K562 (cell line): ENCODE measurements at regions not wholly inside any gene's neighbourhood (a gene's known extent, or its start where the extent isn't known, plus 50 kb on each side); places are given as distances from the start of the nearest gene placed in this dataset.

Source experiments
- ATAC-seq: fragments of 200-7000 bp; cut with Tn5 transposase; 3 replicates; pipeline ENCODE4 v1.9.1; 2020; ENCODE audit warnings: moderate library complexity
- BruUV-seq: library from RNA; stranded (reverse); fragments of 400-500 nt; replicated peaks from 2 replicates; lab custom pipeline; 2021; lab: Mats Ljungman, UMichigan
- CTCF ChIA-PET: fragments of 300-600 bp; formaldehyde crosslinking; extraction: SDS; loops from one replicate; lab custom pipeline; 2021; ENCODE audit warnings: low intra/inter-chr PET ratio; lab: Yijun Ruan, JAX
- POLR2A ChIA-PET: fragments of 300-600, 350-650 bp; sonication (Branson Sonifier 250); formaldehyde crosslinking; extraction: SDS; loops from one replicate; lab custom pipeline; 2021; ENCODE audit warnings: antibody characterized with exemption, inconsistent platforms; lab: Yijun Ruan, JAX
- DNase-seq, 4 experiments: peaks; one replicate each; pipeline versions ENCODE4 v3.0.0 to v3.0.0-alpha.2; 2011 to 2018; ENCODE audit warnings: low spot score in 3 of 4, mixed read lengths in 3 of 4; ENCODE audit errors: extremely low read depth in 1 of 4
- FAIRE-seq: peaks from 2 replicates; lab custom pipeline; 2011; peaks lifted over from hg19 to GRCh38; lab: Jason Lieb, UNC
- H2AFZ ChIP-seq: 2 replicates; pipeline ENCODE4 v1.6.0; 2011; ENCODE audit warnings: low read depth, low read length, control low read depth, inconsistent platforms
- H3K27ac ChIP-seq: fragments of 200-600 bp; 3 replicates; pipeline ENCODE4 v1.8.0; 2011; ENCODE audit warnings: low read depth, mild to moderate bottlenecking, control low read depth, inconsistent platforms, low read length, moderate library complexity, mixed read lengths; ENCODE audit errors: extremely low read depth
- H3K27me3 ChIP-seq, 2 experiments: fragments of 300-600 bp in 1 of 2; 2 replicates in 1 of 2; 3 replicates in 1 of 2; pipeline versions ENCODE4 v1.6.0 to v1.8.0; 2011; ENCODE audit warnings: inconsistent platforms in 2 of 2, low read length in 2 of 2, mild to moderate bottlenecking in 1 of 2, mixed read lengths in 1 of 2, moderate library complexity in 1 of 2; ENCODE audit not compliant: control insufficient read depth in 2 of 2, insufficient read depth in 2 of 2
- H3K36me3 ChIP-seq: fragments of 300-600 bp; 3 replicates; pipeline ENCODE4 v1.8.0; 2011; ENCODE audit warnings: mild to moderate bottlenecking, low read length, inconsistent platforms; ENCODE audit not compliant: control insufficient read depth, insufficient read depth
- H3K4me1 ChIP-seq, 2 experiments: fragments of 200-600 bp in 1 of 2; replicated peaks in 1 of 2; 2 replicates in 1 of 2; 3 replicates in 1 of 2; pipeline versions ENCODE4 v1.5.1 to v1.8.0; 2011; ENCODE audit warnings: inconsistent platforms in 2 of 2, low read length in 2 of 2, mild to moderate bottlenecking in 1 of 2, mixed read lengths in 1 of 2, moderate library complexity in 1 of 2; ENCODE audit not compliant: control insufficient read depth in 2 of 2, insufficient read depth in 2 of 2
- H3K4me2 ChIP-seq: 2 replicates; pipeline ENCODE4 v1.6.1; 2011; ENCODE audit warnings: low read length, control low read depth, inconsistent platforms, mixed read lengths; ENCODE audit not compliant: insufficient read depth
- H3K4me3 ChIP-seq: fragments of 200-600 bp; sonication (generic), shearing (Covaris generic); 2 replicates; pipeline ENCODE4 v1.5.1; 2016; ENCODE audit warnings: control low read depth, inconsistent platforms
- H3K79me2 ChIP-seq: fragments of 200-600 bp; 3 replicates; pipeline ENCODE4 v1.8.0; 2011; ENCODE audit warnings: low read length, inconsistent platforms; ENCODE audit not compliant: control insufficient read depth, insufficient read depth
- H3K9ac ChIP-seq, 2 experiments: 2 replicates each; pipeline versions ENCODE4 v1.6.0 to v1.6.1; 2011; ENCODE audit warnings: low read depth in 2 of 2, low read length in 2 of 2, control low read depth in 1 of 2, inconsistent platforms in 1 of 2, mild to moderate bottlenecking in 1 of 2, mixed read lengths in 1 of 2; ENCODE audit not compliant: insufficient read depth in 1 of 2
- H3K9me1 ChIP-seq: one replicate; pipeline ENCODE4 v1.6.0; 2011; ENCODE audit warnings: inconsistent platforms, mild to moderate bottlenecking, low read length, moderate library complexity; ENCODE audit not compliant: control insufficient read depth, insufficient read depth
- H3K9me3 ChIP-seq: replicated peaks from 2 replicates; pipeline ENCODE4 v1.5.1; 2011; ENCODE audit warnings: low read depth, low read length, inconsistent platforms; ENCODE audit not compliant: control insufficient read depth, insufficient read depth
- H4K20me1 ChIP-seq: replicated peaks from 2 replicates; pipeline ENCODE4 v1.6.1; 2011; ENCODE audit warnings: low read length, inconsistent platforms, mixed read lengths; ENCODE audit not compliant: control insufficient read depth, insufficient read depth
- CBX3 ChIP-seq, 2 experiments: IDR thresholded peaks; 1 replicate in 1 of 2; 2 replicates in 1 of 2; pipeline ENCODE4 v1.6.1; 2012; ENCODE audit warnings: inconsistent platforms in 2 of 2, low read length in 2 of 2, borderline replicate concordance in 1 of 2, control low read depth in 1 of 2
- CEBPG ChIP-seq, 3 experiments: fragments of 200-800 bp in 1 of 3; sonication (Bioruptor generic) in 1 of 3; sonication (generic) in 1 of 3; formaldehyde crosslinking in 1 of 3; IDR thresholded peaks in 2 of 3; conservative IDR thresholded peaks in 1 of 3; 2 replicates each; pipeline versions ENCODE4 v1.6.1 to v1.8.0; 2016 to 2022; ENCODE audit warnings: missing compliant biosample characterization in 2 of 3, missing genetic modification characterization in 2 of 3, mild to moderate bottlenecking in 1 of 3, missing genetic modification reagents in 1 of 3
- MAX ChIP-seq: sonication (generic); formaldehyde crosslinking; IDR thresholded peaks from 2 replicates; pipeline ENCODE4 v1.9.0; 2022; ENCODE audit warnings: mild to moderate bottlenecking, missing genetic modification reagents
- PREB ChIP-seq: sonication (generic); formaldehyde crosslinking; IDR thresholded peaks from 2 replicates; pipeline ENCODE4 v1.8.1; 2023; ENCODE audit warnings: mild to moderate bottlenecking, missing genetic modification reagents
- TRIM24 ChIP-seq, 2 experiments: fragments of 450-650 bp; IDR thresholded peaks; 2 replicates each; pipeline ENCODE4 v1.6.1; 2016
- WGBS: fragments of 100-300 bp; shearing (Covaris generic); methylation state at CpG from one replicate; pipeline ENCODE4 v1.1.6; 2016; ENCODE audit warnings: low coverage, mixed read lengths; ENCODE audit not compliant: insufficient coverage; ENCODE audit errors: missing lambda C conversion rate; 5-methylcytosine and 5-hydroxymethylcytosine counted together
- in situ Hi-C: fragments of 300-500 bp; cut with MboI; formaldehyde crosslinking; loops from 4 replicates; pipeline ENCODE4 v1.15.0; 2018; ENCODE audit warnings: inconsistent platforms, mixed read lengths
- intact Hi-C: fragments of 100-400 bp; cut with micrococcal nuclease; formaldehyde crosslinking; loops from 2 replicates; pipeline ENCODE4 v1.14.2; 2022

GRCh38 chr2:217297096-217297495 lies 437.2 kb upstream of the TNP1 start:
- Histone ChIP-seq H3K4me2 (no peak overlapping the region), H3K27ac (no peak overlapping the region), H3K4me1 (no peaks in the 10 kb centered on the region; a peak in 1 of 5 replicates), H3K9ac (no peak overlapping the region), H3K27me3 (no peaks in the 10 kb centered on the region; a peak in 1 of 5 replicates), H3K79me2 (no peaks in the 10 kb centered on the region), H3K9me1 (no peaks in the 10 kb centered on the region), H3K9me3 (no peaks in the 10 kb centered on the region), H3K4me3 (no peak overlapping the region), H3K36me3 (no peaks in the 10 kb centered on the region), H2AFZ (no peak overlapping the region), H4K20me1 (no peaks in the 10 kb centered on the region)
- no peak for TF ChIP-seq MAX (CRISPR knock-in tag)
- TF ChIP-seq TRIM24 (IDR thresholded peaks at IDR 0.05) = 0 out of 4 replicates have a peak, but pooled peaks of 1 of the 2 experiments have one; percentile 24
- 0 out of 3 replicates have a peak, but pooled peaks of 1 of the 2 experiments have one; percentile 18 for TF ChIP-seq CBX3 (IDR thresholded peaks at IDR 0.05; ENCODE audit: borderline replicate concordance in 1 of 2, low read length in 2 of 2)
- CTCF ChIA-PET = no interaction called here
- BruUV-seq = no TSS peak
- FAIRE-seq = no peak
- 6% methylated on average over 2 of the region's 2 CpGs for WGBS
- no peak for DNase-seq
- no peak for ATAC-seq
- intact Hi-C loops = no loop called here
- POLR2A ChIA-PET = no interaction called here
- in situ Hi-C loops = no loop called here

- no peak overlapping the region for H3K4me3 ChIP-seq
- FAIRE-seq (no peak), ATAC-seq (no peak), DNase-seq (no peak)
- CTCF ChIA-PET = no interaction called here
- in situ Hi-C loops = no loop called here
- H4K20me1 ChIP-seq = no peaks in the 10 kb centered on the region
- no peaks in the 10 kb centered on the region for H3K9me3 ChIP-seq
- WGBS = 6% methylated on average over 4 of the region's 4 CpGs
- no peak overlapping the region for H3K4me2 ChIP-seq
- no peak overlapping the region for H3K9ac ChIP-seq
- no peaks in the 10 kb centered on the region for H3K79me2 ChIP-seq
- no peaks in the 10 kb centered on the region for H3K9me1 ChIP-seq
- no peaks in the 10 kb centered on the region; a peak in 1 of 5 replicates for H3K27me3 ChIP-seq
- no peak overlapping the region for H2AFZ ChIP-seq
- no TSS peak for BruUV-seq
- no peak for TF ChIP-seq CEBPG (CRISPR knock-in tag; IDR thresholded peaks at IDR 0.05)
- TF ChIP-seq CEBPG (tag; conservative IDR thresholded peaks at IDR 0.05 in 1 of 2, IDR thresholded peaks at IDR 0.05 in 1 of 2) = peak in 1 of 2 experiments; percentile 56; a peak in 2 of 4 replicates
- TF ChIP-seq PREB (CRISPR knock-in tag) = no peak
- intact Hi-C loops = no loop called here
- no peak overlapping the region for H3K27ac ChIP-seq
- no peaks in the 10 kb centered on the region for H3K36me3 ChIP-seq
- H3K4me1 ChIP-seq = peaks cover 0 to 6% of the 10 kb centered on the region in 2 experiments; a peak in 2 of 5 replicates
- POLR2A ChIA-PET = no interaction called here
Observed at GRCh38 chr2:217294818-217295217, 435.0 kb upstream of the TNP1 start.
